Inferior parietal cortex (tissue), 1 donor: ENCODE measurements at regions not wholly inside any gene's neighbourhood (a gene's known extent, or its start where the extent isn't known, plus 50 kb on each side); places are given as distances from the start of the nearest gene placed in this dataset.

ENCODE experiments used
- DNase-seq: peaks from one replicate; pipeline ENCODE4 v3.0.0-alpha.2; 2016; ENCODE audit errors: extremely low spot score

- no peak for DNase-seq
These were observed 408.1 kb upstream of the ADGRL2 start for GRCh38 chr1:81392526-81393226.

GRCh38 chr1:81391125-81391828 lies 409.5 kb upstream of the ADGRL2 start:
- no peak for DNase-seq

GRCh38 chr1:81388435-81388834 lies 412.3 kb upstream of the ADGRL2 start:
- no peak for DNase-seq

- no peak for DNase-seq
These were observed 413.3 kb upstream of the ADGRL2 start for GRCh38 chr1:81387446-81387845.

- no peak for DNase-seq
These were observed 418.2 kb upstream of the ADGRL2 start for GRCh38 chr1:81382561-81382960.

GRCh38 chr1:81381881-81382280 lies 418.9 kb upstream of the ADGRL2 start:
- DNase-seq = no peak

GRCh38 chr1:81380436-81380835 lies 420.3 kb upstream of the ADGRL2 start:
- DNase-seq = no peak

- DNase-seq = no peak
These were observed 421.3 kb upstream of the ADGRL2 start for GRCh38 chr1:81379430-81379829.

- DNase-seq = no peak
These were observed 423.3 kb upstream of the ADGRL2 start for GRCh38 chr1:81377406-81377805.

- DNase-seq = no peak
These were observed 424.7 kb upstream of the ADGRL2 start for GRCh38 chr1:81375884-81376548.

- no peak for DNase-seq
These were observed 426.3 kb upstream of the ADGRL2 start for GRCh38 chr1:81374481-81374880.

- no peak for DNase-seq
These were observed 428.9 kb upstream of the ADGRL2 start for GRCh38 chr1:81371864-81372263.

- no peak for DNase-seq
These were observed 430.9 kb upstream of the ADGRL2 start for GRCh38 chr1:81369833-81370232.

GRCh38 chr1:81366173-81366572 lies 434.6 kb upstream of the ADGRL2 start:
- DNase-seq = no peak

GRCh38 chr1:81364088-81364487 lies 436.6 kb upstream of the ADGRL2 start:
- DNase-seq = no peak

- no peak for DNase-seq
These were observed 442.6 kb upstream of the ADGRL2 start for GRCh38 chr1:81358151-81358550.

- no peak for DNase-seq
These were observed 448.9 kb upstream of the ADGRL2 start for GRCh38 chr1:81351864-81352263.

- no peak for DNase-seq
These were observed 451.4 kb upstream of the ADGRL2 start for GRCh38 chr1:81349194-81349965.

- no peak for DNase-seq
These were observed 455.6 kb upstream of the ADGRL2 start for GRCh38 chr1:81345110-81345509.

GRCh38 chr1:81340239-81340638 lies 460.5 kb upstream of the ADGRL2 start:
- DNase-seq = no peak

- DNase-seq = no peak
These were observed 463.5 kb upstream of the ADGRL2 start for GRCh38 chr1:81337226-81337625.

GRCh38 chr1:81335876-81336275 lies 464.9 kb upstream of the ADGRL2 start:
- DNase-seq = no peak
